PC-9 (cell line): ENCODE measurements at regions not wholly inside any gene's neighbourhood (a gene's known extent, or its start where the extent isn't known, plus 50 kb on each side); places are given as distances from the start of the nearest gene placed in this dataset.

Experiments used
- BruUV-seq: library from RNA; stranded (reverse); fragments of 400-500 nt; replicated peaks from 2 replicates; lab custom pipeline; 2021; lab: Mats Ljungman, UMichigan
- CTCF ChIA-PET: fragments of 300-600 bp; sonication (Branson Sonifier 250); formaldehyde crosslinking; loops from one replicate; lab custom pipeline; 2022; ENCODE audit warnings: antibody characterized with exemption; lab: Charles Lee
- POLR2A ChIA-PET: fragments of 300-600 bp; sonication (Branson Sonifier 250); formaldehyde crosslinking; loops from one replicate; lab custom pipeline; 2022; ENCODE audit warnings: antibody characterized with exemption; ENCODE audit not compliant: unreplicated experiment; lab: Charles Lee
- DNase-seq, 2 experiments: peaks; one replicate each; pipeline versions ENCODE4 v3.0.0 to v3.0.0-alpha.2; 2015 to 2022; ENCODE audit warnings: mixed read lengths in 1 of 2
- H2AFZ ChIP-seq: fragments of 200-600 bp; sonication (generic); 2 replicates; pipeline ENCODE4 v1.8.1; 2017; ENCODE audit warnings: antibody characterized with exemption
- H3F3A ChIP-seq: fragments of 200-600 bp; sonication (generic); 2 replicates; pipeline ENCODE4 v1.8.1; 2017; ENCODE audit warnings: antibody characterized with exemption, mild to moderate bottlenecking, low read depth; ENCODE audit not compliant: insufficient read depth
- H3K27ac ChIP-seq: fragments of 200-600 bp; sonication (generic); 2 replicates; pipeline ENCODE4 v1.6.1; 2016; ENCODE audit warnings: mixed run types
- H3K27me3 ChIP-seq: fragments of 200-600 bp; sonication (generic); 2 replicates; pipeline ENCODE4 v1.6.1; 2016; ENCODE audit warnings: low read depth, mixed run types; ENCODE audit not compliant: insufficient read depth
- H3K36me3 ChIP-seq: fragments of 200-600 bp; sonication (generic); 2 replicates; pipeline ENCODE4 v1.6.1; 2016; ENCODE audit warnings: low read depth, mixed run types
- H3K4me1 ChIP-seq: fragments of 200-600 bp; sonication (generic); replicated peaks from 2 replicates; pipeline ENCODE4 v1.6.1; 2016; ENCODE audit warnings: mixed run types; ENCODE audit not compliant: insufficient read depth
- H3K4me2 ChIP-seq: fragments of 200-600 bp; sonication (generic); 2 replicates; pipeline ENCODE4 v1.6.1; 2017; ENCODE audit warnings: mixed run types
- H3K4me3 ChIP-seq: fragments of 200-600 bp; sonication (generic); 2 replicates; pipeline ENCODE4 v1.6.1; 2016; ENCODE audit warnings: mixed run types
- H3K79me2 ChIP-seq: fragments of 200-600 bp; sonication (generic); 2 replicates; pipeline ENCODE4 v1.6.1; 2017; ENCODE audit warnings: low read depth, mixed run types
- H3K9me2 ChIP-seq: fragments of 200-600 bp; sonication (generic); 2 replicates; pipeline ENCODE4 v1.8.1; 2017; ENCODE audit warnings: mild to moderate bottlenecking; ENCODE audit not compliant: insufficient read depth
- H3K9me3 ChIP-seq: fragments of 200-600 bp; sonication (generic); 2 replicates; pipeline ENCODE4 v1.8.1; 2016; ENCODE audit warnings: low read depth; ENCODE audit not compliant: insufficient read depth
- H4K20me1 ChIP-seq: fragments of 200-600 bp; sonication (generic); 2 replicates; pipeline ENCODE4 v1.8.1; 2017; ENCODE audit not compliant: insufficient read depth
- EZH2 ChIP-seq: fragments of 200-600 bp; sonication (generic); IDR thresholded peaks from 2 replicates; pipeline ENCODE4 v1.8.0; 2017; ENCODE audit warnings: antibody characterized with exemption, low read depth
- intact Hi-C: fragments of 100-400 bp; cut with micrococcal nuclease; formaldehyde crosslinking; loops from one replicate; pipeline ENCODE4 v1.10.0; 2022; ENCODE audit not compliant: unreplicated experiment
- TF ChIP-seq, protein P1 (sequence below): fragments of 200-600 bp; sonication (generic); conservative IDR thresholded peaks from 2 replicates; pipeline ENCODE4 v1.6.1; 2017; ENCODE audit warnings: mixed run types, antibody characterized with exemption, mild to moderate bottlenecking, moderate library complexity

DNA sequence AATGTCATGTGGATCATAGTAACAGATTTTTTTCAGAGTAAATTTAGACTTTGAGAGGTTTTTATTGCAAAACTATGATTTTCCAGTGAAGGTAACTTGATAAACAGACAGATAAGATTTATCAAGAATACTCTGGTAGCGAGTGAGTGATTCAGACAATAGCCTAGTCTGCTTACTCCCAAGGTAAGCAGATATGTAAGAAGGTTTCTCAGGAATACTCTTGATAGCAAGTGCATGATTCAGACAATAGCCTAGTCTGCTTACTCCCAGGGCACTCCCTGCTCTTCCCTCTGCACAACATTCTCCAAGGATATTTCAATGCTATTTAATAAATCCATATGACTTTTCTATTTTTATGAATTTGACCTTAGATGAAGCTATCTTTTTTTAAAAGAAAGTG lies 1881.5 kb downstream of the EFNA5 start:
- Histone ChIP-seq H3K9me3 (no peaks in the 10 kb centered on the region), H3K79me2 (no peaks in the 10 kb centered on the region), H2AFZ (no peak overlapping the region), H3K4me3 (no peak overlapping the region), H3K27me3 (no peaks in the 10 kb centered on the region), H3K9me2 (no peaks in the 10 kb centered on the region), H4K20me1 (no peaks in the 10 kb centered on the region), H3K4me2 (no peak overlapping the region), H3F3A (no peaks in the 10 kb centered on the region), H3K4me1 (no peaks in the 10 kb centered on the region), H3K36me3 (no peaks in the 10 kb centered on the region), H3K27ac (no peak overlapping the region)
- intact Hi-C loops = no loop called here
- ChIA-PET CTCF (no interaction called here), POLR2A (no interaction called here)
- no peak for DNase-seq
- TF ChIP-seq, protein P1, sequence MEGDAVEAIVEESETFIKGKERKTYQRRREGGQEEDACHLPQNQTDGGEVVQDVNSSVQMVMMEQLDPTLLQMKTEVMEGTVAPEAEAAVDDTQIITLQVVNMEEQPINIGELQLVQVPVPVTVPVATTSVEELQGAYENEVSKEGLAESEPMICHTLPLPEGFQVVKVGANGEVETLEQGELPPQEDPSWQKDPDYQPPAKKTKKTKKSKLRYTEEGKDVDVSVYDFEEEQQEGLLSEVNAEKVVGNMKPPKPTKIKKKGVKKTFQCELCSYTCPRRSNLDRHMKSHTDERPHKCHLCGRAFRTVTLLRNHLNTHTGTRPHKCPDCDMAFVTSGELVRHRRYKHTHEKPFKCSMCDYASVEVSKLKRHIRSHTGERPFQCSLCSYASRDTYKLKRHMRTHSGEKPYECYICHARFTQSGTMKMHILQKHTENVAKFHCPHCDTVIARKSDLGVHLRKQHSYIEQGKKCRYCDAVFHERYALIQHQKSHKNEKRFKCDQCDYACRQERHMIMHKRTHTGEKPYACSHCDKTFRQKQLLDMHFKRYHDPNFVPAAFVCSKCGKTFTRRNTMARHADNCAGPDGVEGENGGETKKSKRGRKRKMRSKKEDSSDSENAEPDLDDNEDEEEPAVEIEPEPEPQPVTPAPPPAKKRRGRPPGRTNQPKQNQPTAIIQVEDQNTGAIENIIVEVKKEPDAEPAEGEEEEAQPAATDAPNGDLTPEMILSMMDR = no peak
- no peak for TF ChIP-seq EZH2
- BruUV-seq = no TSS peak

DNA sequence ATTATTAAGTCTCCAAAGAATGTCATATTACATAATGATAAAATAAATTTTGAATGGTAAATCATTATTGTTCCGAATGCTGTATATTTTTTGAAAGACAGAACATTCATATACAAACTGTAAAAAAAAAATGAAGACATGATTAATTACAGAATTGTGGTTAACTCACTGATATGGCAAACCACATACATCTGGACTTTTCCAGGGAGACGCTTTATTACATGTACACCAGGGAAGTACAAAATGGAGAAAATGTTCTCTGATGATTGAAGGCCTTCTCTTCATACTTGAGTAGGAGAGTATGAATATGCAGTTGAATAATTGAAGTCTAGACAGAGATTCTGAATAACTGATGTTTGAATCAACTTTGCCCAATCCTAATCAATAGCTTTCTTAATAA lies 1886.9 kb downstream of the EFNA5 start:
- Histone ChIP-seq H3K79me2 (no peaks in the 10 kb centered on the region), H3K4me3 (no peak overlapping the region), H3K27me3 (no peaks in the 10 kb centered on the region), H2AFZ (no peak overlapping the region), H3K9me2 (no peaks in the 10 kb centered on the region), H3K36me3 (no peaks in the 10 kb centered on the region), H3K9me3 (no peaks in the 10 kb centered on the region), H4K20me1 (no peaks in the 10 kb centered on the region), H3F3A (no peaks in the 10 kb centered on the region), H3K27ac (no peak overlapping the region), H3K4me2 (no peak overlapping the region), H3K4me1 (no peaks in the 10 kb centered on the region)
- CTCF ChIA-PET = no interaction called here
- TF ChIP-seq, protein P1 = no peak
- TF ChIP-seq EZH2 = no peak
- POLR2A ChIA-PET = no interaction called here
- no TSS peak for BruUV-seq
- no peak for DNase-seq
- intact Hi-C loops = no loop called here

DNA sequence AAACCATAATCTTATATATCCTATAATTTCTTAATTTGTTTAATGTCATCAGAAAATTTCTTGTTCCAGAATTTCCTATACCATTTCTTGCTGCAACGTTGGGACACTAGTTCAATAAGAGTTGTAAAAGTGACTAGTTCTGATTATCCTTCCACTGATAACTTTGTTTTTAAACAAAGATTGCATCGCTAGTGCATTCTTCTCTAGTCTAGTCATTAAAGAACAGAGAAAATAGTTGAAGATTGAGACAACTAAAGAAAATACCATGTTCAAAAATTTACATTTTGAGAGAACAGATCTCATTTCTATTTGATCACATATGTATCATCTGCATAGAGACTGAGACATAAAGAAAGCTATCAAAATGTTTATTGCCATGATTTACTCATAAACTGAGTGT lies 1888.2 kb downstream of the EFNA5 start:
- ChIA-PET CTCF (interaction anchor here (0.7 kb wide), 1 partner anchor 1436 kb away, joined by 10 read pairs; no protein-coding TSS in a partner anchor), POLR2A (no interaction called here)
- Histone ChIP-seq H3K4me1 (no peaks in the 10 kb centered on the region), H3K4me3 (no peak overlapping the region), H4K20me1 (no peaks in the 10 kb centered on the region), H3K9me3 (no peaks in the 10 kb centered on the region), H3K27me3 (no peaks in the 10 kb centered on the region), H3K4me2 (no peak overlapping the region), H3K36me3 (no peaks in the 10 kb centered on the region), H3F3A (no peaks in the 10 kb centered on the region), H3K27ac (no peak overlapping the region), H3K79me2 (no peaks in the 10 kb centered on the region), H3K9me2 (no peaks in the 10 kb centered on the region), H2AFZ (no peak overlapping the region)
- no peak for TF ChIP-seq EZH2
- TF ChIP-seq, protein P1 = no peak
- DNase-seq = no peak
- intact Hi-C loops = no loop called here
- no TSS peak for BruUV-seq
